Endothelial cell of umbilical vein (primary cell): ENCODE measurements at regions not wholly inside any gene's neighbourhood (a gene's known extent, or its start where the extent isn't known, plus 50 kb on each side); places are given as distances from the start of the nearest gene placed in this dataset.

Source experiments
- BruUV-seq: library from RNA; stranded (reverse); fragments of 400-500 nt; replicated peaks from 2 replicates; lab custom pipeline; 2021; lab: Mats Ljungman, UMichigan
- CTCF ChIA-PET: fragments of 300-600, 350-600 bp; sonication (Branson Sonifier 250); formaldehyde crosslinking; loops from one replicate; lab custom pipeline; 2021; ENCODE audit warnings: antibody characterized with exemption, inconsistent platforms; lab: Charles Lee
- POLR2A ChIA-PET: fragments of 300-600, 350-600 bp; sonication (Branson Sonifier 250); formaldehyde crosslinking; loops from one replicate; lab custom pipeline; 2021; ENCODE audit warnings: antibody characterized with exemption, inconsistent platforms; lab: Charles Lee
- DNase-seq: peaks from one replicate; pipeline ENCODE4 v3.0.0-alpha.2; 2011; ENCODE audit warnings: low read depth, low spot score
- FAIRE-seq: peaks from 2 replicates; lab custom pipeline; 2011; peaks lifted over from hg19 to GRCh38; lab: Jason Lieb, UNC
- H2AFZ ChIP-seq: 2 replicates; pipeline ENCODE4 v1.6.0; 2012; ENCODE audit warnings: low read depth, low read length, control low read depth, inconsistent platforms
- H3K27ac ChIP-seq: 2 replicates; pipeline ENCODE4 v1.5.1; 2011; ENCODE audit warnings: low read depth, mild to moderate bottlenecking, control low read depth, low read length, moderate library complexity; ENCODE audit not compliant: insufficient read depth
- H3K27me3 ChIP-seq, 2 experiments: 2 replicates each; pipeline versions ENCODE4 v1.6.0 to v1.6.1; 2011; ENCODE audit warnings: low read length in 2 of 2, mixed read lengths in 1 of 2; ENCODE audit not compliant: control insufficient read depth in 2 of 2, insufficient read depth in 2 of 2
- H3K36me3 ChIP-seq, 2 experiments: 2 replicates in 1 of 2; 3 replicates in 1 of 2; pipeline ENCODE4 v1.5.1; 2011; ENCODE audit warnings: low read length in 2 of 2, mild to moderate bottlenecking in 1 of 2, moderate library complexity in 1 of 2; ENCODE audit not compliant: control insufficient read depth in 2 of 2, insufficient read depth in 2 of 2; ENCODE audit errors: extremely low read depth in 1 of 2
- H3K4me1 ChIP-seq: 3 replicates; pipeline ENCODE4 v1.5.1; 2011; ENCODE audit warnings: mild to moderate bottlenecking, low read length; ENCODE audit not compliant: control insufficient read depth, insufficient read depth; ENCODE audit errors: extremely low read depth
- H3K4me2 ChIP-seq: 2 replicates; pipeline ENCODE4 v1.6.1; 2011; ENCODE audit warnings: low read length, control low read depth, mixed read lengths; ENCODE audit not compliant: insufficient read depth
- H3K4me3 ChIP-seq, 3 experiments: fragments of 200-600 bp in 1 of 3; sonication (generic), shearing (Covaris generic) in 1 of 3; replicated peaks in 1 of 3; 2 replicates each; pipeline ENCODE4 v1.5.1; 2011 to 2016; ENCODE audit warnings: control low read depth in 3 of 3, low read length in 3 of 3, mild to moderate bottlenecking in 2 of 3, inconsistent platforms in 1 of 3, low read depth in 1 of 3, moderate library complexity in 1 of 3; ENCODE audit not compliant: insufficient read depth in 1 of 3
- H3K79me2 ChIP-seq: 2 replicates; pipeline ENCODE4 v1.6.0; 2012; ENCODE audit warnings: low read length, inconsistent platforms; ENCODE audit not compliant: control insufficient read depth, insufficient read depth
- H3K9ac ChIP-seq: replicated peaks from 2 replicates; pipeline ENCODE3; 2011; ENCODE audit warnings: low read length, control low read depth; ENCODE audit not compliant: insufficient read depth; ENCODE audit errors: extremely low read depth
- H3K9me1 ChIP-seq: replicated peaks from 3 replicates; pipeline ENCODE4 v1.6.0; 2011; ENCODE audit warnings: mild to moderate bottlenecking, low read length; ENCODE audit not compliant: control insufficient read depth, insufficient read depth; ENCODE audit errors: extremely low read depth
- H3K9me3 ChIP-seq: replicated peaks from 2 replicates; pipeline ENCODE4 v1.5.1; 2012; ENCODE audit warnings: low read length, inconsistent platforms; ENCODE audit not compliant: control insufficient read depth, insufficient read depth
- H4K20me1 ChIP-seq: replicated peaks from 2 replicates; pipeline ENCODE3; 2011; ENCODE audit warnings: mild to moderate bottlenecking, low read length; ENCODE audit not compliant: control insufficient read depth, insufficient read depth; ENCODE audit errors: extremely low read depth
- CTCF ChIP-seq, 2 donors: IDR thresholded peaks; 1 replicate in 1 of 2; 2 replicates in 1 of 2; pipeline ENCODE4 v1.5.1; 2011; ENCODE audit warnings: low read length in 2 of 2, mild to moderate bottlenecking in 2 of 2, moderate library complexity in 2 of 2, control low read depth in 1 of 2, inconsistent platforms in 1 of 2, low read depth in 1 of 2; ENCODE audit not compliant: insufficient read depth in 1 of 2; ENCODE audit errors: extremely low read depth in 1 of 2
- EZH2 ChIP-seq: IDR thresholded peaks from 2 replicates; pipeline ENCODE4 v1.6.1; 2012; ENCODE audit warnings: borderline replicate concordance, low read depth, mild to moderate bottlenecking, moderate library complexity, low read length, inconsistent platforms; ENCODE audit not compliant: severe bottlenecking
- FOS ChIP-seq: IDR thresholded peaks from 2 replicates; pipeline ENCODE4 v1.6.1; 2011; ENCODE audit warnings: mild to moderate bottlenecking, low read length, moderate library complexity, borderline replicate concordance; ENCODE audit not compliant: insufficient read depth
- JUN ChIP-seq: IDR thresholded peaks from 2 replicates; pipeline ENCODE4 v1.6.1; 2011; ENCODE audit warnings: borderline replicate concordance, low read depth; ENCODE audit not compliant: insufficient read length, insufficient read depth
- MAX ChIP-seq: IDR thresholded peaks from 2 replicates; pipeline ENCODE4 v1.6.1; 2011; ENCODE audit not compliant: insufficient read depth, insufficient read length
- POLR2AphosphoS5 ChIP-seq: IDR thresholded peaks from 2 replicates; pipeline ENCODE4 v1.6.1; 2012; ENCODE audit warnings: low read depth, mild to moderate bottlenecking, control low read depth, low read length, moderate library complexity; ENCODE audit not compliant: insufficient read depth
- dilution Hi-C: fragments of 300-500 bp; cut with MboI; formaldehyde crosslinking; loops from one replicate; pipeline ENCODE4 v1.15.0; 2019; ENCODE audit warnings: low sequenced_read_pairs; ENCODE audit not compliant: extremely low pct_ligation_motif_present
- intact Hi-C: fragments of 100-400 bp; cut with micrococcal nuclease; formaldehyde crosslinking; loops from one replicate; pipeline ENCODE4 v1.10.0; 2022

- Histone ChIP-seq H2AFZ (no peak overlapping the region), H3K79me2 (no peaks in the 10 kb centered on the region), H4K20me1 (no peaks in the 10 kb centered on the region), H3K27me3 (no peaks in the 10 kb centered on the region), H3K9ac (no peak overlapping the region), H3K36me3 (no peaks in the 10 kb centered on the region), H3K4me1 (no peaks in the 10 kb centered on the region), H3K9me1 (no peaks in the 10 kb centered on the region), H3K9me3 (no peaks in the 10 kb centered on the region), H3K27ac (no peak overlapping the region), H3K4me3 (no peak overlapping the region), H3K4me2 (no peak overlapping the region)
- no peak for TF ChIP-seq POLR2AphosphoS5
- no peak for TF ChIP-seq CTCF (IDR thresholded peaks at IDR 0.05; ENCODE audit: extremely low read depth in 1 of 2, insufficient read depth in 1 of 2, low read depth in 1 of 2, low read length in 2 of 2)
- TF ChIP-seq FOS, result no peak
- TF ChIP-seq JUN, result no peak
- no peak for TF ChIP-seq EZH2
- no peak for TF ChIP-seq MAX
- no peak for FAIRE-seq
- intact Hi-C loops (no loop called here), dilution Hi-C loops (no loop called here)
- CTCF ChIA-PET, result interaction anchor here (1.6 kb wide), 1 partner anchor 14 kb away, joined by 9 read pairs; no protein-coding TSS in a partner anchor
- DNase-seq, result no peak
- BruUV-seq, result no TSS peak
- POLR2A ChIA-PET, result no interaction called here
Measured at GRCh38 chr7:11985971-11986370, 154.0 kb upstream of the THSD7A start.
